HG03064 (cell line): ENCODE measurements at regions not wholly inside any gene's neighbourhood (a gene's known extent, or its start where the extent isn't known, plus 50 kb on each side); places are given as distances from the start of the nearest gene placed in this dataset.

ENCODE experiments used
- ATAC-seq: cut with Tn5 transposase; IDR thresholded peaks from one replicate; pipeline ENCODE4 v1.9.1; 2021; ENCODE audit warnings: low read depth; ENCODE audit not compliant: unreplicated experiment

DNA sequence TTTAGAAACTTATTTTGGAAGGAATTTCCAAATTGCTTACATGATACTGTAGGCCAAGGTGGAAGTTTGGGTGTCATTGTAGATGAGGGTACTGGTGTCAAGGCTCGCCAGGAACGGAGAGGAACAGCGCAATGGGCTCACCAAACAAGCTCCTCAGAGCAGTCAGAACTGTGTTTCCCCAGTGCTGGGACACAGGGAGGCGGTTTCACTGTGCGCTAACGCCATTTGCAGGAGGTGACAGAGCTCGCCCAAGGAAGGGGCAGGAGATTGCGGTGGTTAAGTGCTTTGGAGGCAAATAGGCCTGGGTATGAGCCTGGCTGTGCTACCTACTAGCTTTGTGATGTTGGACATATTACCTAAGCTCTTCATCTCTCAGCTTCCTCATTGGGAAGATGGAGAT is 57.3 kb downstream of the HHEX start:
- no peak for ATAC-seq

GRCh38 chr10:92747600-92747999 is 57.8 kb downstream of the HHEX start:
- ATAC-seq = no peak

GRCh38 chr10:92750791-92751533 is 61.2 kb downstream of the HHEX start:
- ATAC-seq = no peak

DNA sequence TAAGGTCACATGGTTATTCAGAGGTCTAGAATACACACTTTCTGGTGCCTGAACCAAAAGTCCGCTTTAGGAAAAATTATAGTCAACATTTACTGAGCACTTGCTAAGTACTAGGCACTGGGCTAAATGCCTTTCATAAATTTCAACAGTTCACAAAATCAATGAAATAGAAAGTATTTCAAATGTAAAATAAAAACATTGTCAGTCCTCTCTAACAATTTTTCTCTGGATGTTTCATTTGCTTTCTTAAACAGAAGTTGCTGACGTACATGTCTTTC is 61.7 kb downstream of the HHEX start:
- no peak for ATAC-seq

DNA sequence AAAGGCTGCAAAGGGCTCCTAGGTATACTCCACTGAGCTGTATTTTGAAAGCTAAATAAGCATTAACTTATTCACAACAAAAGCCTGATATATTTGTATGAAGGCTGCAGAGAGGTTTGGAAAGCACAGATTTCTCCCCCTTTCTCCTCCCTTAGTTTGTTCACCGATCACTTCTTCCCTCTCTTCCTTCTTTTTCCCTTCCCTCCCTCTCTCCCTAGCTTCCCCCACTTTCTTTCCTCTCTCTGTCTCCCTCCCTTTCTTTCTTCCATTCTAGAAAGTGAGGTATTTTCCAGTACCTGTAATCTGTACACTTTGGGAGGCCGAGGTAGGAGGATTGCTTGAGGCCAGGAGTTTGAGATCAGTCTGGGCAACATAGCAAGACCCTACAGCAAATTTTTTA is 62.1 kb downstream of the HHEX start:
- no peak for ATAC-seq

DNA sequence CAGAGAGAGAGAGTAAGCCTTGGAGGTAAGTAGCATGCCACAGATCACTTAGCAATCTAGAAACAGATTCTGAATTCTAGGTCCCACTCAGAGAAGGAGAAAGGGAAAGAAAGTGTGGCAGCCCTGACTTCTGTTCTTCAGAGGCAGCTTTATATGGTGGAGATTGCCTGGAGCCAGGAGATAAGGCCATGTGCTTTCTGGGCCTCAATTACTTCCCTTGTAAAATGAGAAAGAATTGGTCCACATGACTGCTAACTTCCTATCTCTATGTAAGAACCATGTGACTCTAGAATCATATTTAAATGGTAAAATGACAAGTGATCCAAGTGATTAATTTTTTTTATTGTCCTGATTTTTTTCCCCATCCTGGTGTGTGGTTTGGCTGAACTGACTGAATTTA is 64.1 kb downstream of the HHEX start:
- no peak for ATAC-seq

GRCh38 chr10:92755725-92756124 is 66.0 kb downstream of the HHEX start:
- no peak for ATAC-seq

DNA sequence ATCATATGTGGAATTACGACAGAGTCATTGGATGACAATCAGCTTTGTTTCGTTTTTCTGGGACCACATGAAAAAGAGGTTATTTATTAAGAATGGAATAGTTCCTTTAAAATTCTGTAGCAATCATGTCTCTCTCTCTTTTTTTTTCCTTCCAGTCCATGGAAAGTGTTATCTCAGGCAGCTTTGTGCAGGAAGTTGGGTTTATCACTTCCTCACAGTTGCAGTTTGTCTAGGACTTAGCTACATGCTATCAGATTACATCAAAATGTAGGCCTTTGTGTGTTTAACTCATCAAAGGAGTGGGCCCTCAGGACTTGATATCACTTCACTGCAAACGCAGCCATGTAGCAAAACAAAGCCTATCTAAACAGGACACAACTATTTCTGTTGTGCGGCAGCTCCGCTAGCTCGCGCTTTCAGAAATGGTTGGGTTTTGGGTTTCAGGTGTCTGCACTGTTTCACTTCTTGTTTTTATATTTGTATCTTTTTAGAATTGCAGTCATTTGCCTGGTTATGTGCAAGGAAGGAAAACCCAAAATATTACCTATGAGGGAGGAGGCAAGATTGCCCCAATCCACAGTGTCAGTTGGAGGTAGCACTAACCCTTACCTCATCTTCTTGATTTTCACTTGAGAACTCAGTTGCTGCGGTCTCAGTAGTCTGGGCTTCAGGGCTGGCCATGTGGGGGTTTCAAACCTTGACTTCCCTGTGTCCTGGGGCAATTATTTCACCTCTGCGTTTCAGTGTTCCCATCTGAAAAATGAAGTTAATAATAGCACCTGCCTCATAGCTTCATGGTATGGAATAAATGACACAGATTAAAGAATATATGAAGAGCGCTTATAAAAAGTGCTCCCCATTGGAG is 66.7 kb downstream of the HHEX start:
- ATAC-seq = peak; percentile 78

DNA sequence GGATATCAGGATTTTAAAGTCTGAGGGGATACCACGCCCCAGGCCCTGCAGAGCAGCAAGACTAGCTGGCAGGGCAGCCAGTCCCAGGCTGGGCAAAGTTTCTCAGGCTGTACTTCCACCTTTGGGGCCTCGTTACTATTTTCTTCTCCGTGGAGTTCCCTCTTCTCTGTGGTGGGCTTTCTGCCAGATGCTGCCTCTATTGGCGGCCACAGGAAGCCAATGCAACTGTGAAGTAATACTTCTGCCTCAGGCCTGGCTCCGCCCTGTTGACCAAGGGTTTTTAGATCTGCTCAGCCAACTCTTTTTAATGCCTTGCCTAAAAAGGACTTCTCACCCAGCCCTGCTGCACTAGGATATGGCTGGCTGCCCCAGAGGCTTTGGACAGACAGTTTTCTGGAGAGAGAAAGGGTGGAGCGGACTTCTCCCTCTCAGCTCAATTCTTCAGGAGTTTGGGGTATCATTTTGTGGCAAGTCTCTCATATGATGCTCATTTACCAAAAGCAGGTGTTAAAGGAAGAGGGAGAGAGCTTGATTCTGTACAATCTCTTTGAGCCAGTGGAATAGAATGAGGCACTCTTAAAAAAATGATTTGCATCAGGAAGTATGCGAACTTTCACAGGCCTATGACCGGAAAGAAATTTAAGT is 67.4 kb downstream of the HHEX start:
- peak; percentile 62 for ATAC-seq

- ATAC-seq = no peak
Measured at GRCh38 chr10:92757711-92758104, 68.0 kb downstream of the HHEX start.

DNA sequence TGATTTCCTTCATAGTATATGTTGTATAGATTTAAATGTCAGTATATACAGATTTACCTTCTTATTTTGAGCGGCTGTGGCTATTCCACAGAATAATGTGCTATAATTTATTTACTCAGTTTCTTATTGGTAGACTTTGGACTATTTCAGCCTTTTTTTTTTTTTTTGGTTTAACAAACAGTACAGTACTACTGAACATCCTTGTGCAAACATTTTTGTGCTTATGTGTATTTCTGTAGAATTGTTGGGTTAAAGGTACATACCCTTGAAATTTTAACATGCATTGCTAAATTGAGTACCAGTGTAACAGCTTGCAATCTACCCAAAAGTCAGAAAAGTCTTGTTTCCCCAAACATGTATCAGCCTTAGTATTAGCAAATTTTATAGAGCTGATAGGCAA is 68.8 kb downstream of the HHEX start:
- ATAC-seq = no peak

DNA sequence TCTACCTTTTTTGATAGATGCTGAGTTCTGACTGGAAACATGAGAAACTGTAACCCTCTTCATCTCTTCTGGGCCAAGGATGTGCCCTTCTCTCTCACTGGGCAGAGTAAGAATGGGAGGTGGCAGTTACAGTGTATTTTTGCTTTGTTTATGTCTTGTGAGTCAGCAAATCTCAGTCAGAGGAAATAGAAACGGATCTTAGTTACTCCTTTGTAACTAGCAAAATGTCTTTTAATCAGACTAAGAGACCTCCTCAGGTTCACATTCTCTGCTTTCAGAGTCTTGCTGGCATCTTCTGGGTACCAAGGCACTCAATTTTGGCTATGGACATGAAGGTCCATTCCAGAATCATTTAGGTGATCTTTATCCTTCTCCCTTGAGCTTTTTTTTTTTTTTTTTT is 70.9 kb downstream of the HHEX start:
- ATAC-seq = no peak

GRCh38 chr10:92761571-92761970 is 71.8 kb downstream of the HHEX start:
- no peak for ATAC-seq

DNA sequence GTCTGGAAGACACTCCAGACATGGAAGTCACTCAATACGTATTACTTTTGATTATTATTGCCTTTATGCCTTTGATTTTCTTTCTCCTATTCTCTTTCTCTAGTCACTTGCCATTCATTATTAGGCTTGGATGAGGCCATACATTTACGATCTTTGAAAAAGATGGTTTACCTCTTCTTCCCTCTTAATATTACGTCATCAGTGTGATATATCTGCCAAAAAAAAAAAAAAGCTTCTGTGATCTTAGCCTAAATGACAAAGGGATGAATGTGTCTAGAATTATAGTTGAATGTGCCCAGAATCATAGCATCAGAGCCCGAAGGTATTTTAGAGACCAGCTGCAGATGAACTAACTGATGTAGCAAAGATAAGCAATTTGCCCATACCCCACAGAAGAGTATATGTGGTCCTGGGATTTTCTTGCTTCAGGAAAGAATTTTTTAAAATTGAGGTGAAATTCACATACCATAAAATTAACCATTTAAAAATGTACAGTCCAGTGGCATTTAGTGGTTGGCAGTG is 73.9 kb downstream of the HHEX start:
- ATAC-seq = no peak

GRCh38 chr10:92766451-92766850 is 76.7 kb downstream of the HHEX start:
- no peak for ATAC-seq

- no peak for ATAC-seq
Measured at GRCh38 chr10:92768104-92768503, 78.3 kb downstream of the HHEX start.

DNA sequence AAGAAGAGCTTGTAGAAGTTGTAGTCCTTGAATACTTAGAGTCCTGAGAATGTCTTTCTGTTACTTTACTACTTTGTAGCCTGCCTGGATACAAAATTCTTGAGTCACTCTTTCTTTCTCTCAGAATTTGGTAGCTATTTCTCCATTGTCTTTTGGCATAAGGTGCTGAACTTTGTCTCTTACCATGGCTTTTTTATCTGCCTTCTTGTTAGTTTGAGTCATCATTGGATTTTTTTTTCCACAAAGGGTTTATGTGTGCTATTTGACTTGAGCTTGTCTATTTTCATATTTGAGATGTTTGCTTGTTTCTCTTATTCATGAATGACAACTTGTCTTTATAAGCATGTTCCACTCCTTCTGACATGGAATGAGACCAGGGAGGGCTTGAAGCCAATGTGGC is 74.5 kb upstream of the EXOC6 start:
- no peak for ATAC-seq

DNA sequence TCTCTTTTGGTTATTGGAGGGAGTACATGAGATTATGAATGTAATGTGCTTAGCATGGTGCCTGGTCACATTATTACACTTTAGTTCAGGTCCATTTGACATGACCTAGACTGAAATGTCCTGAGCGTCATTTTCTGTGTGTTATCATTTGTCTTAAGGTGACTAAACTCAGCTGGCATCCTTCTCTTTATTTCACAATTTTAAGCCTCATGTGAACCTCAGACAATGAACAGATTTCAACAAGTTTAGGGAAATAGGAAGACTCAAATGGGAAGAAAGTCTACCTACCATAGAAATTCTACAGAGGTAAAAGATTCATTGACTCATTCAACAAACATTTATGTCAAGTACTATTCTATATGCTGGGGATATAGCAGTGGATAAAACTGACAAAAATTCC is 70.2 kb upstream of the EXOC6 start:
- ATAC-seq = no peak

DNA sequence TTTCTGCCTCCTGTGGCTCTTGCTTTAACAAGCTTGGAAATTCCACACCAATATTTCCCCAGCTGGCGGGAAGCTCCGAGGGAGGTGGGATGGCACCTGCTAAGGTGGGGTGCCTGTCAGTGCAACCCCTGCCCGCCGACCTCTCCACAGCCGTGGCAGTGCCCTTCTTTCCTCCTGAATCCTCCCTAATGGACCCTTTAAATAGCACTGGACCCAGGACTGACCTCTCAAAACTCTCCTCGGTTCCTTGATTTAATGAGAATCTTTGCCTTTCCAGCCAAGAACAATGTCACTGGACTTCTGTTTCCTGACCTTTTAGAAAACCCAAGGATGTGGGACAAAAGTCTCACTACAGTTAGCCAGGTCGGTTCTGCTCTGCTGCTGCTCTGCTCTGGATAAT is 63.2 kb upstream of the EXOC6 start:
- no peak for ATAC-seq

DNA sequence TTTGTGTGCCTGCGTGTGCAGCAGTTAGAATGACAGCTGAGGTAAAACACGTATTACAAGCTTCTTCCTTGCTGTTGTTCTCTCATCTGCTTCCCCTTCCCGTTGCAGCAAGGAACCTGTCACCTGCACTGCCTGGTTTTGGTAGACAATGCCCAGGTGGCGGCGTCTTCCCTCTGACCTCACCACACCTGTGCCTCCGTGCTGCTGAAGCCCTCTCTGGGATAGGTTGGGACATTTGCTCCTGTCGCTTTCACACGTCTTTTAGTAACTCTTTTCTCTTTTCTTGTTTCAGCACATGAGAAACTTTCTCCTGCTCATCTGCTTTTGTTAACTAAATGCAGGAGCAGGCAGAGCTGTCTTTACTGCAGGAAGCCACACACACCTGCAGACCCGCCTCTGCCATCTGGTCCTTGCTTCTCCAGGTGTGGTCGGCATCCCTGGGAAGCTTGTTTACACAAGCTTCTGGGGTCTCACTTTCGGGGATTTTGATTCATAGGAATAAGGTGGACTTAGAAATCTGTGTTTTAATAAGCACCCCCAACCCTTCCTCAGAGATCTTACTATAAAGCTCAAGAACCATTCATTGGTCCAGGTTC is 60.7 kb upstream of the EXOC6 start:
- ATAC-seq = no peak

GRCh38 chr10:92789067-92789466 is 59.3 kb upstream of the EXOC6 start:
- no peak for ATAC-seq
